Tibial artery (tissue), 4 donors: ENCODE measurements at regions not wholly inside any gene's neighbourhood (a gene's known extent, or its start where the extent isn't known, plus 50 kb on each side); places are given as distances from the start of the nearest gene placed in this dataset.
A peak's percentile ranks its signal among the peaks of the same experiment; 100 is the strongest.
"Not testable (repeated sequence)": the region's sequence is repeated elsewhere in the genome, so short reads cannot be mapped to it uniquely, and the experiment has no call there.

Experiments
- DNase-seq, 2 donors: peaks; one replicate each; pipeline ENCODE4 v3.0.0-alpha.2; 2019
- H3K27ac ChIP-seq, 2 donors: fragments of 200-600 bp; sonication (generic) in 1 of 2; 1 replicate in 1 of 2; 2 replicates in 1 of 2; pipeline ENCODE4 v1.5.1; 2018 to 2019; ENCODE audit warnings: mild to moderate bottlenecking in 1 of 2
- H3K27me3 ChIP-seq, 2 donors: fragments of 200-600 bp; sonication (generic) in 1 of 2; one replicate each; pipeline versions ENCODE4 v1.5.1 to v1.6.0; 2016 to 2019
- H3K36me3 ChIP-seq, 3 donors: fragments of 200-600 bp; sonication (generic) in 2 of 3; one replicate each; pipeline ENCODE4 v1.5.1; 2016 to 2019; ENCODE audit warnings: mild to moderate bottlenecking in 2 of 3
- H3K4me1 ChIP-seq, 4 donors: fragments of 200-600 bp; sonication (generic) in 2 of 4; 1 replicate in 3 of 4; 2 replicates in 1 of 4; pipeline ENCODE4 v1.5.1; 2016 to 2019
- H3K4me3 ChIP-seq, 2 donors: fragments of 200-600 bp; sonication (generic) in 1 of 2; 1 replicate in 1 of 2; 2 replicates in 1 of 2; pipeline ENCODE4 v1.5.1; 2018 to 2019; ENCODE audit warnings: mild to moderate bottlenecking in 2 of 2
- H3K9me3 ChIP-seq, 3 donors: fragments of 200-600 bp; sonication (generic) in 1 of 3; one replicate each; pipeline ENCODE4 v1.5.1; 2016 to 2019
- intact Hi-C: fragments of 100-400 bp; cut with DNase I; formaldehyde crosslinking; loops from one replicate; pipeline ENCODE4 v1.15.0; 2023; ENCODE audit warnings: low total_unique reads

DNA sequence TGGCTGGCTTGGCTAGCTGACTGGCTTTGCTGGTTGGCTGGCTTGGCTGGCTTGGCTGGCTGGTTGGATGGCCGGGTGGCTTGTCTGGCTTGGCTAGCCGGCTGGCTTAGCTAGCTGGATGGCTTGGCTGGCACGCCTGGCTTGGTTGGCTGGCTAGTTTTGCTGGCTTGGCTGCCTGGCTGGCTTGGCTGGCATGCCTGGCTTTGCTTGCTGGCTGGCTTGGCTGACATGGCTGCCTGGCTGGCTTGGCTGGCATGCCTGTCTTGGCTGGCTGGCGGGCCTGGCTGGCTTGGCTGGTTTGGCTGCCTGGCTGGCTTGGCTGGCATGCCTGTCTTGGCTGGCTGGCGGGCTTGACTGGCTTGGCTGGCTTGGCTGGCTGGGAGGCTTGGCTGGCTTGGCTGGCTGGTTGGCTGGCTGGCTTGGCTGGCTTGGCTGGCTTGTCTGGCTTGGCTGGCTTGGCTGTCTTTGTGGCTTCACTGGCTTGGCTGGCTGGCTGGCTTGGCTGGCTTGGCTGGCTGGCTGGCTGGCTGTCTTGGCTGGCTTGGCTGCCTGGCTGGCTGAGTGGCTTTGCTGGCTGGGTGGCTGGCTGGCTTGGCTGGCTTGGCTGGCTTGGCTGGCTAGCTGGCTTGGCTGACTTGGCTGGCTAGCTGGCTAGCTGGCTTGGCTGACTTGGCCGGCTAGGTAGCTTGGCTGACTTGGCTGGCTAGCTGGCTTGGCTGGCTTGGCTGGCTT, 2808.9 kb downstream of the RPIA start:
- H3K4me3 ChIP-seq, H3K36me3 ChIP-seq, intact Hi-C loops, H3K27me3 ChIP-seq, H3K9me3 ChIP-seq, H3K27ac ChIP-seq, H3K4me1 ChIP-seq: not testable (repeated sequence)
- DNase-seq, result peak in 1 of 2 donors; percentile 65

DNA sequence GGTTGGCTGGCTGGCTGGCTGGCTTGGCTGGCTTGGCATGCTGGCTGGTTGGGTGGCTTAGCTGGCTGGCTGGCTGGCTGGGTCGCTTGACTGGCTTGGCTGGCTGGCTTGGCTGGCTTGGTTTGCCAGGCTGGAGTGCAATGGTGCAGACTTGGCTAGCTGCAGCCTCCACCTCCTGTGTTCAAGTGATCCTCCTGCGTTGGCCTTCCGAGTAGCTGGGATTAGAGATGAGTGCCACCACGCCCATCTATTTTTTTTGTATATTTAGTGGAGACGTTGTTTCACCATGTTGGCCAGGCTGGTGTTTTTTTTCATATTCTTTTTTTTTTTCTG, 2809.5 kb downstream of the RPIA start:
- H3K27ac ChIP-seq, intact Hi-C loops, DNase-seq: not testable (repeated sequence)

GRCh38 chr2:91501481-91502080, 2810.1 kb downstream of the RPIA start:
- H3K9me3 ChIP-seq, DNase-seq, H3K36me3 ChIP-seq, H3K4me3 ChIP-seq, H3K27ac ChIP-seq, intact Hi-C loops, H3K4me1 ChIP-seq, H3K27me3 ChIP-seq: not testable (repeated sequence)

More for the DNA sequence above, 2809.5 kb downstream of the RPIA start:
- not testable (repeated sequence) for H3K9me3 ChIP-seq, H3K4me3 ChIP-seq, H3K4me1 ChIP-seq, H3K27me3 ChIP-seq, H3K36me3 ChIP-seq

- intact Hi-C loops, H3K9me3 ChIP-seq, H3K27ac ChIP-seq, H3K4me3 ChIP-seq, H3K27me3 ChIP-seq, H3K4me1 ChIP-seq, H3K36me3 ChIP-seq, DNase-seq: not testable (repeated sequence)
Observed at GRCh38 chr2:91503572-91503958, 2812.1 kb downstream of the RPIA start.

DNA sequence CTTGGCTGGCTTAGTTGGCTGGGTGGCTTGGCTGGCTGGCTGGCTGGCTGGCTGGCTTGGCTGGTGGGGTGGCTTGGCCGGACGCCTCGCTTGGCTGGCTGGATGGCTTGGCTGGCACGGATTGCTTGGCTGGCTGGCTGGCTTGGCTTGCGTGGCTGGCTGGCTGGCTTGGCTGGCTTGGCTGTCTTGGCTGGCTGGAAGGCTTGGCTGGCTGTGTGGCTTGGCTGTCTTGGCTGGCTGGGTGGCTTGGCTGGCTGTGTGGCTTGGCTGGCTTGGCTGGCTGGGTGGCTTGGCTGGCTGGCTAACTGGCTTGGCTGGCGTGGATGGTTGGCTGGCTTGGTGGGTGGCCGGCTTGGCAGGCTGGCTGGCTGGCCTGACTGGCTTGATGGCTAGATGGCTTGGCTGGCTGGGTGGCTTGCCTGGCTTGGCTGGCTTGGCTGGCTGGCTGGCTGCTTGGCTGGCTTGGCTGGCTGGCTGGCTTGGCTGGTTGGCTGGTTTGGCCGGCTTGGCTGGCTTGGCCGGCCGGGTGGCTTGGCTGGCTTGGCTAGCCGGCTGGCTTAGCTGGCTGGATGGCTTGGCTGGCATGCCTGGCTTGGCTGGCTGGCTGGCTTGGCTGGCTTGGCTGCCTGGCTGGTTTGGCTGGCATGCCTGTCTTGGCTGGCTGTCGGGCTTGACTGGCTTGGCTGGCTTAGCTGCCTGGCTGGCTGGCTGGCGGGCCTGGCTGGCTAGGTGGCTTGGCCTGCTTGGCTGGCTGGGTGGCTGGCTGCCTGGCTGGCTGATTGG, 2812.7 kb downstream of the RPIA start:
- not testable (repeated sequence) for H3K4me3 ChIP-seq

GRCh38 chr2:91508816-91509215, 2817.3 kb downstream of the RPIA start:
- H3K4me1 ChIP-seq, H3K9me3 ChIP-seq, H3K4me3 ChIP-seq, H3K36me3 ChIP-seq, intact Hi-C loops, H3K27ac ChIP-seq, DNase-seq, H3K27me3 ChIP-seq: not testable (repeated sequence)

More for the DNA sequence above, 2812.7 kb downstream of the RPIA start:
- DNase-seq, H3K36me3 ChIP-seq, H3K4me1 ChIP-seq, H3K9me3 ChIP-seq, H3K27ac ChIP-seq, intact Hi-C loops, H3K27me3 ChIP-seq: not testable (repeated sequence)

- H3K27me3 ChIP-seq, intact Hi-C loops, H3K36me3 ChIP-seq: not testable (repeated sequence)
Observed at GRCh38 chr2:91509276-91509675, 2817.8 kb downstream of the RPIA start.

GRCh38 chr2:91511166-91511565, 2819.7 kb downstream of the RPIA start:
- intact Hi-C loops, H3K4me1 ChIP-seq, H3K27ac ChIP-seq, H3K4me3 ChIP-seq, DNase-seq, H3K9me3 ChIP-seq, H3K36me3 ChIP-seq, H3K27me3 ChIP-seq: not testable (repeated sequence)

More at GRCh38 chr2:91509276-91509675, 2817.8 kb downstream of the RPIA start:
- H3K4me3 ChIP-seq, H3K9me3 ChIP-seq, DNase-seq, H3K27ac ChIP-seq, H3K4me1 ChIP-seq: not testable (repeated sequence)

DNA sequence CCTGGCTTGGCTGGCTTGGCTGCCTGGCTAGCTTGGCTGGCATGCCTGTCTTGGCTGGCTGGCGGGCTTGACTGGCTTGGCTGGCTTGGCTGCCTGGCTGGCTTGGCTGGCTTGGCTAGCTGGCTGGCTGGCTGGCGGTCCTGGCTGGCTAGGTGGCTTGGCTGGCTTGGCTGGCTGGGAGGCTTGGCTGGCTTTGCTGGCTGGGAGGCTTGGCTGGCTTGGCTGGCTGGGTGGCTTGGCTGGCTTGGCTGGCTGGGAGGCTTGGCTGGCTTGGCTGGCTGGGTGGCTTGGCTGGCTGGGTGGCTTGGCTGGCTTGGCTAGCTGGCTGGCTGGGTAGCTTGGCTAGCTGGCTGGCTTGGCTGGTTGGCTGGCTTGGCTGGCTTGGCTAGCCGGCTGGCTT, 2824.5 kb downstream of the RPIA start:
- H3K36me3 ChIP-seq, H3K9me3 ChIP-seq, H3K27me3 ChIP-seq, DNase-seq, H3K27ac ChIP-seq, H3K4me3 ChIP-seq, H3K4me1 ChIP-seq, intact Hi-C loops: not testable (repeated sequence)

DNA sequence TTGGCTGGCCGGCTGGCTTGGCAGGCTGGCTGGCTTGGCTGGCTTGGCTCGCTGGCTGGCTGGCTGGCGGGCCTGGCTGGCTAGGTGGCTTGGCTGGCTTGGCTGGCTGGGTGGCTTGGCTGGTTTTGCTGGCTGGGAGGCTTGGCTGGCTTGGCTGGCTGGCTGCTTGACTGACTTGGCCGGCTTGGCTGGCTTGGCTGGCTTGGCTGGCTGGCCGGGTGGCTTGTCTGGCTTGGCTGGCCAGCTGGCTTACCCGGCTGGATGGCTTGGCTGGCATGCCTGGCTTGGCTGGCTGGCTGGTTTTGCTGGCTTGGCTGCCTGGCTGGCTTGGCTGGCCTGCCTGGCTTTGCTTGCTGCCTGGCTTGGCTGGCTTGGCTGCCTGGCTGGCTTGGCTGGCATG, 2825.2 kb downstream of the RPIA start:
- H3K27me3 ChIP-seq, H3K4me1 ChIP-seq, H3K9me3 ChIP-seq, H3K27ac ChIP-seq, H3K36me3 ChIP-seq, H3K4me3 ChIP-seq, intact Hi-C loops, DNase-seq: not testable (repeated sequence)

DNA sequence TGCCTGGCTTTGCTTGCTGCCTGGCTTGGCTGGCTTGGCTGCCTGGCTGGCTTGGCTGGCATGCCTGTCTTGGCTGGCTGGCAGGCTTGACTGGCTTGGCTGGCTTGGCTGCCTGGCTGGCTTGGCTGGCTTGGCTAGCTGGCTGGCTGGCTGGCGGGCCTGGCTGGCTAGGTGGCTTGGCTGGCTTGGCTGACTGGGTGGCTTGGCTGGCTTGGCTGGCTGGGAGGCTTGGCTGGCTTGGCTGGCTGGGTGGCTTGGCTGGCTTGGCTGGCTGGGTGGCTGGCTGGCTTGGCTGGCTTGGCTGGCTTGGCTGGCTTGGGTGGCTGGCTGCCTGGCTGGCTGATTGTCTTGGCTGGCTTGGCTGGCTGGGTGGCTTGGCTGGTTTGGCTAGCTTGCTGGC, 2826.4 kb downstream of the RPIA start:
- H3K27me3 ChIP-seq, H3K4me3 ChIP-seq, H3K36me3 ChIP-seq, H3K27ac ChIP-seq, intact Hi-C loops, DNase-seq, H3K4me1 ChIP-seq, H3K9me3 ChIP-seq: not testable (repeated sequence)

DNA sequence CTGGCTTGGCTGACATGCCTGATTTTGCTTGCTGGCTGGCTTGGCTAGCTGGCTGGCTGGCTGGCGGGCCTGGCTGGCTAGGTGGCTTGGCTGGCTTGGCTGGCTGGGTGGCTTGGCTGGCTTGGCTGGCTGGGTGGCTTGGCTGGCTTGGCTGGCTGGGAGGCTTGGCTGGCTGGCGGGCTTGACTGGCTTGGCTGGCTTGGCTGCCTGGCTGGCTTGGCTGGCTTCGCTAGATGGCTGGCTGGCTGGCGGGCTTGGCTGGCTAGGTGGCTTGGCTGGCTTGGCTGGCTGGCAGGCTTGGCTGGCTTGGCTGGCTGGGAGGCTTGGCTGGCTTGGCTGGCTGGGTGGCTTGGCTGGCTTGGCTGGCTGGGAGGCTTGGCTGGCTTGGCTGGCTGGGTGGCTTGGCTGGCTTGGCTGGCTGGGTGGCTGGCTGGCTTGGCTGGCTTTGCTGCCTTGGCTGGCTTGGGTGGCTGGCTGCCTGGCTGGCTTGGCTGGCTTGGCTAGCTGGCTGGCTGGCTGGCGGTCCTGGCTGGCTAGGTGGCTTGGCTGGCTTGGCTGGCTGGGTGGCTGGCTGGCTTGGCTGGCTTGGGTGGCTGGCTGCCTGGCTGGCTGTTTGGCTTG, 2827.0 kb downstream of the RPIA start:
- H3K4me3 ChIP-seq, H3K27ac ChIP-seq, DNase-seq, H3K36me3 ChIP-seq, H3K27me3 ChIP-seq, H3K4me1 ChIP-seq, H3K9me3 ChIP-seq, intact Hi-C loops: not testable (repeated sequence)

GRCh38 chr2:91519359-91519758, 2827.9 kb downstream of the RPIA start:
- DNase-seq, H3K4me3 ChIP-seq, H3K27me3 ChIP-seq, H3K36me3 ChIP-seq, H3K27ac ChIP-seq, intact Hi-C loops, H3K4me1 ChIP-seq, H3K9me3 ChIP-seq: not testable (repeated sequence)

DNA sequence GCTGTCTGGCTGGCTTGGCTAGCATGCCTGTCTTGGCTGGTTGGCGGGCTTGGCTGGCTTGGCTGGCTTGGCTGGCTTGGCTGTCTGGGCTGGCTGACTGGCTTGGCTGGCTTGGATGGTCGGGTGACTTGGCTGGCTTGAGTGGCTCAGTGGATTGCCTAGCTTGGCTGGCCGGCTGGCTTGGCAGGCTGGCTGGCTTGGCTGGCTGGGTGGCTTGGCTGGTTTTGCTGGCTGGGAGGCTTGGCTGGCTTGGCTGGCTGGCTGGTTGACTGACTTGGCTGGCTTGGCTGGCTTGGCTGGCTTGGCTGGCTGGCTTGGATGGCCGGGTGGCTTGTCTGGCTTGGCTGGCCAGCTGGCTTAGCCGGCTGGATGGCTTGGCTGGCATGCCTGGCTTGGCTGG, 2828.4 kb downstream of the RPIA start:
- H3K27ac ChIP-seq, H3K4me3 ChIP-seq, DNase-seq, H3K9me3 ChIP-seq, intact Hi-C loops, H3K27me3 ChIP-seq, H3K4me1 ChIP-seq, H3K36me3 ChIP-seq: not testable (repeated sequence)
